ENCODE measurements at regions not wholly inside any gene's neighbourhood (a gene's known extent, or its start where the extent isn't known, plus 50 kb on each side); places are given as distances from the start of the nearest gene placed in this dataset.

GRCh38 chr3:163684651-163685050 lies 1393.6 kb downstream of the SI start:
- DNase-seq (ENCODE audit: low spot score), result no peak

GRCh38 chr3:163672954-163673353 lies 1405.3 kb downstream of the SI start:
- no peak for DNase-seq (ENCODE audit: low spot score)

- DNase-seq (ENCODE audit: low spot score), result peak; percentile 74
Observed at GRCh38 chr3:163671201-163671600, 1407.1 kb downstream of the SI start.

GRCh38 chr3:163664466-163664865 lies 1413.8 kb downstream of the SI start:
- no peak for DNase-seq (ENCODE audit: low spot score)

GRCh38 chr3:163657088-163657487 lies 1421.2 kb downstream of the SI start:
- no peak for DNase-seq (ENCODE audit: low spot score)

- no peak for DNase-seq (ENCODE audit: low spot score)
Observed at GRCh38 chr3:163655021-163655420, 1423.3 kb downstream of the SI start.

- DNase-seq (ENCODE audit: low spot score), result no peak
Observed at GRCh38 chr3:163644172-163644571, 1434.1 kb downstream of the SI start.

GRCh38 chr3:163632722-163633121 lies 1445.6 kb downstream of the SI start:
- no peak for DNase-seq (ENCODE audit: low spot score)

- DNase-seq (ENCODE audit: low spot score), result no peak
Observed at GRCh38 chr3:163626753-163627152, 1451.5 kb downstream of the SI start.

GRCh38 chr3:163622384-163622783 lies 1455.9 kb downstream of the SI start:
- DNase-seq (ENCODE audit: low spot score), result peak; percentile 70

GRCh38 chr3:163614886-163615285 lies 1463.4 kb downstream of the SI start:
- no peak for DNase-seq (ENCODE audit: low spot score)

GRCh38 chr3:163605915-163606314 lies 1472.4 kb downstream of the SI start:
- DNase-seq (ENCODE audit: low spot score), result no peak

- DNase-seq (ENCODE audit: low spot score), result no peak
Observed at GRCh38 chr3:163601426-163601825, 1476.9 kb downstream of the SI start.

- DNase-seq (ENCODE audit: low spot score), result no peak
Observed at GRCh38 chr3:163587342-163587741, 1491.0 kb downstream of the SI start.

GRCh38 chr3:163582967-163583366 lies 1495.3 kb downstream of the SI start:
- no peak for DNase-seq (ENCODE audit: low spot score)

- no peak for DNase-seq (ENCODE audit: low spot score)
Observed at GRCh38 chr3:163577271-163577670, 1501.0 kb downstream of the SI start.

GRCh38 chr3:163576314-163576713 lies 1502.0 kb downstream of the SI start:
- DNase-seq (ENCODE audit: low spot score), result no peak

- no peak for DNase-seq (ENCODE audit: low spot score)
Observed at GRCh38 chr3:163573324-163573723, 1505.0 kb downstream of the SI start.

GRCh38 chr3:163572856-163573255 lies 1505.4 kb downstream of the SI start:
- DNase-seq (ENCODE audit: low spot score), result no peak

GRCh38 chr3:163563485-163563884 lies 1514.8 kb downstream of the SI start:
- no peak for DNase-seq (ENCODE audit: low spot score)

GRCh38 chr3:163562625-163563024 lies 1515.7 kb downstream of the SI start:
- no peak for DNase-seq (ENCODE audit: low spot score)

GRCh38 chr3:163561151-163561550 lies 1517.1 kb downstream of the SI start:
- no peak for DNase-seq (ENCODE audit: low spot score)

- no peak for DNase-seq (ENCODE audit: low spot score)
Observed at GRCh38 chr3:163560459-163560858, 1517.8 kb downstream of the SI start.

GRCh38 chr3:163556813-163557523 lies 1521.3 kb downstream of the SI start:
- DNase-seq (ENCODE audit: low spot score), result no peak
